Esophagus squamous epithelium (tissue), 4 donors: ENCODE measurements at regions not wholly inside any gene's neighbourhood (a gene's known extent, or its start where the extent isn't known, plus 50 kb on each side); places are given as distances from the start of the nearest gene placed in this dataset.

ENCODE experiments used
- POLR2A ChIP-seq, 4 donors: fragments of 450-650 bp; IDR thresholded peaks; one replicate each; pipeline ENCODE4 v1.6.1; 2017; ENCODE audit warnings: antibody characterized with exemption in 4 of 4, mild to moderate bottlenecking in 4 of 4, moderate library complexity in 3 of 4
- TF ChIP-seq, protein P1 (sequence below), 6 experiments: fragments of 450-650 bp in 4 of 6; fragments of 200-600 bp in 2 of 6; sonication (generic) in 2 of 6; IDR thresholded peaks; one replicate each; pipeline ENCODE4 v1.5.1; 2016 to 2019; ENCODE audit warnings: antibody characterized with exemption in 6 of 6, mild to moderate bottlenecking in 4 of 6, moderate library complexity in 4 of 6

DNA sequence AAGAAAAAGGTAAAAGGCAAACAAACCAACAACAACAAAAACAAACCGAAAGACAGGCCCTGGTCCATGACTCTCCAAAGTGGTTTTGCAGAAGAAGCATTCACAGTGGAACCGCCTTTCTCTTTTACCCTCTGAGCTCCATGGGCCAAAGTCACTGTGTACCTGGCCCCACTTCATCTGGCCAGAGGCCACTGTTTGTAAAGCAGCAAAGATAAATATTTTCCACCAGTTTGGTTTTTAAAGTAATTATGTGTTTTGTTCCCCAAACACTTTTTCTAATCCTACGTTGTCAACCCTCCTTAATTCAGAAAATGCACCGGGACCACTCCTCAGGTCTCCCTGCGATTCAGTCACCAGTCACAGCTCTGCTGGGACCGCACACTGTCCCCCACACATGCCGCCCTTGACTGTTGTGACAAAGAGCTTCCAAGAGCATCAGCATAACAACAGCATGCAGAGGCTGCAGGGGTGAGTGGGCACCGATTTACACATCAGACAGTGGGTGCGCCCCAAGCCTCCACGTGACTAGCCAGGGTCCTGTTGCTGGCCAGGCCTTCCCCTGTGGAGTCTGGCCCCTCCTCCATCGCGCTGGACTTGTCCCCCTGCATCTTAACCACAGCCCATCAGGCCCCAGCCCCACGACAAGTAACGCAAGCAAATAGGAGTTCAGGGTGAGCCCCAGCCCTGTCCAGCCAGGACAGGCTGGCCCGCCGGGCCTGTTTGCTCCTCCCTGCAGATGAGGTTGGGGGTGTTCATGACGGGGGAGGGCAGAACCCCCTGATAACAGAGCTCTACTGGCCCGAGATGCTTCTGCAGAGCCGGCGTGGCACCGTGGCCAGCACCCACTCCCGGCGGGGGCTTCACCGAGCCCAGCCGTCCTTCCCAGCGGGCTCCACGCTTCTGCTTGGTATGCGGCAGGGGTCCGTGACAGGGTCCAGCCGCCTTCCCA is 65.2 kb upstream of the DIO3 start:
- TF ChIP-seq, protein P1, sequence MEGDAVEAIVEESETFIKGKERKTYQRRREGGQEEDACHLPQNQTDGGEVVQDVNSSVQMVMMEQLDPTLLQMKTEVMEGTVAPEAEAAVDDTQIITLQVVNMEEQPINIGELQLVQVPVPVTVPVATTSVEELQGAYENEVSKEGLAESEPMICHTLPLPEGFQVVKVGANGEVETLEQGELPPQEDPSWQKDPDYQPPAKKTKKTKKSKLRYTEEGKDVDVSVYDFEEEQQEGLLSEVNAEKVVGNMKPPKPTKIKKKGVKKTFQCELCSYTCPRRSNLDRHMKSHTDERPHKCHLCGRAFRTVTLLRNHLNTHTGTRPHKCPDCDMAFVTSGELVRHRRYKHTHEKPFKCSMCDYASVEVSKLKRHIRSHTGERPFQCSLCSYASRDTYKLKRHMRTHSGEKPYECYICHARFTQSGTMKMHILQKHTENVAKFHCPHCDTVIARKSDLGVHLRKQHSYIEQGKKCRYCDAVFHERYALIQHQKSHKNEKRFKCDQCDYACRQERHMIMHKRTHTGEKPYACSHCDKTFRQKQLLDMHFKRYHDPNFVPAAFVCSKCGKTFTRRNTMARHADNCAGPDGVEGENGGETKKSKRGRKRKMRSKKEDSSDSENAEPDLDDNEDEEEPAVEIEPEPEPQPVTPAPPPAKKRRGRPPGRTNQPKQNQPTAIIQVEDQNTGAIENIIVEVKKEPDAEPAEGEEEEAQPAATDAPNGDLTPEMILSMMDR (IDR thresholded peaks at IDR 0.05) = no peak
- no peak for TF ChIP-seq POLR2A (IDR thresholded peaks at IDR 0.05)
